Left forelimb (tissue), 1 donor: ENCODE measurements at regions not wholly inside any gene's neighbourhood (a gene's known extent, or its start where the extent isn't known, plus 50 kb on each side); places are given as distances from the start of the nearest gene placed in this dataset.
"Not testable (repeated sequence)": the region's sequence is repeated elsewhere in the genome, so short reads cannot be mapped to it uniquely, and the experiment has no call there.

ENCODE experiments used
- DNase-seq: peaks from one replicate; pipeline ENCODE4 v3.0.0-alpha.2; 2018; ENCODE audit warnings: low spot score

GRCh38 chr21:27371975-27372331 is 405.1 kb upstream of the ADAMTS5 start:
- no peak for DNase-seq

GRCh38 chr21:27371115-27371974 is 404.5 kb upstream of the ADAMTS5 start:
- DNase-seq = no peak

GRCh38 chr21:27369978-27370571 is 403.2 kb upstream of the ADAMTS5 start:
- no peak for DNase-seq

- no peak for DNase-seq
Measured at GRCh38 chr21:27369234-27369633, 402.3 kb upstream of the ADAMTS5 start.

- no peak for DNase-seq
Measured at GRCh38 chr21:27366646-27367235, 399.9 kb upstream of the ADAMTS5 start.

GRCh38 chr21:27366036-27366435 is 399.1 kb upstream of the ADAMTS5 start:
- no peak for DNase-seq

GRCh38 chr21:27365394-27365793 is 398.5 kb upstream of the ADAMTS5 start:
- DNase-seq = no peak

- DNase-seq = no peak
Measured at GRCh38 chr21:27363719-27364477, 397.0 kb upstream of the ADAMTS5 start.

- no peak for DNase-seq
Measured at GRCh38 chr21:27362249-27362648, 395.4 kb upstream of the ADAMTS5 start.

- no peak for DNase-seq
Measured at GRCh38 chr21:27359141-27359540, 392.3 kb upstream of the ADAMTS5 start.

GRCh38 chr21:27352885-27353284 is 386.0 kb upstream of the ADAMTS5 start:
- DNase-seq = no peak

GRCh38 chr21:27346041-27346448 is 379.2 kb upstream of the ADAMTS5 start:
- DNase-seq = no peak

GRCh38 chr21:27339902-27340301 is 373.0 kb upstream of the ADAMTS5 start:
- DNase-seq = no peak

GRCh38 chr21:27338007-27338406 is 371.1 kb upstream of the ADAMTS5 start:
- not testable (repeated sequence) for DNase-seq

GRCh38 chr21:27333096-27333495 is 366.2 kb upstream of the ADAMTS5 start:
- no peak for DNase-seq

- DNase-seq = no peak
Measured at GRCh38 chr21:27329255-27329851, 362.5 kb upstream of the ADAMTS5 start.

GRCh38 chr21:27326301-27326700 is 359.4 kb upstream of the ADAMTS5 start:
- no peak for DNase-seq

GRCh38 chr21:27323331-27323730 is 356.4 kb upstream of the ADAMTS5 start:
- DNase-seq = no peak

- no peak for DNase-seq
Measured at GRCh38 chr21:27321791-27322190, 354.9 kb upstream of the ADAMTS5 start.

GRCh38 chr21:27320868-27321267 is 354.0 kb upstream of the ADAMTS5 start:
- no peak for DNase-seq

GRCh38 chr21:27317601-27318000 is 350.7 kb upstream of the ADAMTS5 start:
- not testable (repeated sequence) for DNase-seq

GRCh38 chr21:27315373-27315772 is 348.5 kb upstream of the ADAMTS5 start:
- no peak for DNase-seq
